HG03060 (cell line): ENCODE measurements at regions not wholly inside any gene's neighbourhood (a gene's known extent, or its start where the extent isn't known, plus 50 kb on each side); places are given as distances from the start of the nearest gene placed in this dataset.

Source experiments
- ATAC-seq: cut with Tn5 transposase; IDR thresholded peaks from one replicate; pipeline ENCODE4 v1.9.1; 2021; ENCODE audit warnings: low read depth, moderate number of reproducible peaks; ENCODE audit not compliant: unreplicated experiment

DNA sequence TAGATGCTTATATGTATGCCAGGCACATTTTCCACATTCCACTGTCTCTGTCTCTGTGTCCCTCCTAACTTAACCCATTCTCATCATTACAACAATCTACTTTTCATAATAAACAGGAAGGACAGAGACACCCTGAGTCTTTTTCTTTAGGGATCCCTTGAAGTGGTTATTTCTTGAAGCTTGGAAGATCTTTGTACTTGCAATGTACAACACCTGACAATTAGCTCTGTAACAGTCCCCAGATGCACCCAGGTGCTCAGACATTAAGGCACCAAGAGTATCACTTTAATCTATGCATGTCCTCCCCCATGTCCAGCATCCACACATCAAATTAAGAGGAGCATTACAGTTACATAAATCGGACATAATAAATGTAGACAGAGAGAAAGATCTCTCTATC, 309.6 kb upstream of the KCNH8 start:
- ATAC-seq = no peak

DNA sequence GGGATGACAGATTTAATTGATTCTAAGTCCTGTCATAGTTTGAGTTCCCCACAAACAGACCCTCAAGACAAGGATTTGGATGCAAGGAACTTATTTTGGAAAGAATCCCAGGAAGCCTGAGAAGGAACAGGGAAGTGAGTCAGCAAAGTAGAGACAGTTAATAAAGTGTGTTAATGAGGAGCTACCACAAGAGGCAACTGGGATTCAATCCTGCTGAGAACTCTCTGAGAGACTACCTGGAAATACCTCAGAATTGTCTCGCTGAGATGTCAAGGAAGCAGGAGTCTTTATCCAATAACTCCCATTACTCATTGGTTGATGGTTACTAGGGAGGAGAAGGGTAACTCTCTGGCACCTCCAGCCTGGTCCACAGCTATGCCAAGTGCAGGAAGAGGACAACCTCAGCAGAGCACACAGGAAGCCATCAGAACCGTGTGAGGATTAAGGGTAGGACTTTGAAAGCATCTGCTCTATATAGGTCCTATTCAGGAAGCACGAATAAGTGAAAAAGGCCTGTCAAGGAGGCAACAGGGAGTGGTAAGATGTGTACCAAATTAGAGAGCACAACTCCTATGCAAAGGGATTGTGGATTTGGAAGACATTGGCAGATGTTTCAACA, 311.1 kb upstream of the KCNH8 start:
- no peak for ATAC-seq

DNA sequence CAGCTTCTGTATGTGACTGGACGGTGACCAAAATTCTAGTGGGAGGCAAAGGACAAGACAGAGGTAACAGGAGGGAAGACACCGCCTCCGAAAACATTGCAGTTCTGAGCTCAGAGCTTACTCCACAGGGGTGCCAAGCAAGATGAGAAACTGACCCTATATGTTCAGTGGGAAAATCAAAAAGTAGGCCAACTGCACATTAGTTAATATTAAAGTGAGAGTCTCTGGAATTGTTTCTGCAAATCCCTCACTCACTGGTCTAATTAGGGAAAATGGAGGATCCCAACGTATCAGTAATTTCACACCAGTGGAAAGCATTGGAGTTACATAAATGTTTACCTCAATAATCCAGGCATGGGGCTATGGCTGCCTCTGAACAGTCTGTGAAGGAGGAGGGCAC, 313.3 kb upstream of the KCNH8 start:
- ATAC-seq = no peak

DNA sequence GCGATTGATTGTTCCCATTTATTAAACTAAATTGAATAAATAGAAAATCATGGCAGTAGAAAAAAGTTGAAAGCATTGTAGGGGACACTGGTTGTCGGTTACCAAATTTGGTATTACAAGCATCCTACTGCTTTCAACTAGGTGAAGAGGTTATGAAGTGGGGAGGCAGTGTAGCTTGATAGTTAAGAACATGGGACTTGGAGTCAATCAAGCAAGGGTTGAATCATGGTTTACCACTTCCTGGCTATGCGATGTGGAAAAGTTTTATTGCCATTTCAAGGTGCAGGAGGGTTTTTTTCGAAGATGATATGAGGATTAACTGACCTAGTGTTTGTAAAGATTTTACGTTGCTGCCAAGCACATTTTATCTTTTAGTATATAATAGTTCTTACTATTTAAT, 318.2 kb upstream of the KCNH8 start:
- ATAC-seq = no peak

DNA sequence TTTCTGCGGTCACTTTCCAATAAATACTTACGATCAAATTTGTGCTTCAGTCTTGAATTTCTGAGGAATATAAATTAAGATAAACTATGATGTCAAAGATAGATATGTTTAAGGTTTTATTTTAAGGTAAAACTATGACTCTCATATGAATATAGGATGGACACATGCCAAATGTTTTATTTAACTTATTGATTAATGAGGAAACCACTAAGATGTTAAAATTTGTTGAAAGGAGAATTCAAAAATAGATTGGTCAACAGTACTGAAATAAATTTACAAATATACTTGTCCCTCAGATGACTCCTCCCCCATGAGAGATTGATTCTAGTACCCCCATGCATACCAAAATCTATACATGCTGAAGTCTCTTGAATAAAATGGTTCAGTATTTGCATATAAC, 319.7 kb upstream of the KCNH8 start:
- ATAC-seq = no peak

DNA sequence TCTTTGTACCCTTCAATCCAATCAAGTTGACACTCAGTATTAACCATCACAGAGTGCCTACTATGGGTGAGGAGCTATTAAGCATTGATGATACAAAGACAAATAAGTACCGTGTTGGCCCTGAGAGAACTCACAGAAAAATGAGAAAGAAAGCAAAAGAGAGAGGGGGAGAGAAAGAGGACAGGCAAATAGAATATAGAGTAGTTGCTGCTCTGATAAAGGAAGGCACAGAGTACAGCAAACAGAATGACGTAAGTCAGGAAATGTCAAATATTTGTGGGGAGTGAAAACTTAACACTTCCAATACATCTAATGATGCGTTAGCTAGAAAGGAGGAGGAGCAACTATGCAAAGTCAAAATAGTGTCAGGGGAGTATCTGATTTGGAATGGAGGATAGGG, 320.6 kb upstream of the KCNH8 start:
- ATAC-seq = no peak

DNA sequence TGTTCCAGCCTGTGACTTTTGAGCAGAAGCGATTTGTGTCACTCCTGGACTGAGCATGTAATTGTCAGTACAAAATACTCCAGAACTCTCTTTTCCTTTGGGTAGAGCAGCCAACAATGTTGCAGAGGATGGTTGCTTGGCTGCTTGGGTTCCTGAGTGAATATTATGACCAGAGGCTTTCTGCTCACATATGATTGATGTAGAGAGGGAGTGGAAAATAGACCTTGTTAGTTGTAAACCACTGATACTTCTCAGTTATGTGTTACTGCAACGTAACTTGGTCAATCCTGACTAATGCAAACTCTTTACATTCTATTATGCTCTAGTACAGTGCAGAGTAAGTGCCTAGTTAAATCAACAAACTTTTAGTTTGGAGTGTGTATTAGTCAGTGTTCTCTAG, 322.6 kb upstream of the KCNH8 start:
- ATAC-seq = no peak

DNA sequence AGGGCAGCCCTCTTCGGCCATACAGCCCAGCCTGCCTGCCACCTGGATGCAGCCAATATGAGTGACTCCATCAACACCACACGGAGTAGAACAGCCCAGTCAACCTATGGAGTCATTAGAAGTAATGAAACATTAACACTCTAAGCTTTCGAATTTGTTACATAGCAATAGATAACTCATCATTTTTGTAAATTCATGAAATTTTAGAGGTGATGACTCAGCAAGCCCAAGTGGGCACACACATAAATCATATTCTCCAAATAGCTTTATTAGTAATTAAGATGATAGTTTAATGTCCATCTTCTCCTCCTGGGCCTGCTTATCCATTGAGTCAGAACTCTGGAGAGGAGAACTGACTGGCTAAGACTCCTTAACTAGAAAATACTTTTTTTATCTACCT, 335.0 kb upstream of the KCNH8 start:
- no peak for ATAC-seq

DNA sequence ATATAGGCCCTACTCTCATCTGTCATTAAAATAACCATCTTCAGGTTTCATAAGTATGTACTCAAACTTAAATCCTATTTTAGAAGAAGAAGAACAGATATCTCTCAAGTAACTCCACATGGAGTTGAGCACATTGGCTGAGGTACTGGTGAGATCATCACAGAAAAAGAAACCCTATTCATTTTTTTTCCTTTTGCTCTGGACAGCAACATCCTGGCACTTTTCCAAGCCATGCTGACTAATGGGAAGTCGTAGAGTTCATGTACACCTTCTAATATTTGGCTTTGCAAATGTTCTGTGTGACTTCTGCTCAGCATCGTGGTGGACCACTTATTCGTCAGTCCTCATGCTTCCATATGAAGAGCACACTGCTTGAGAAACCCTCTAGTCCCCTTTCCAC, 336.0 kb upstream of the KCNH8 start:
- ATAC-seq = no peak

DNA sequence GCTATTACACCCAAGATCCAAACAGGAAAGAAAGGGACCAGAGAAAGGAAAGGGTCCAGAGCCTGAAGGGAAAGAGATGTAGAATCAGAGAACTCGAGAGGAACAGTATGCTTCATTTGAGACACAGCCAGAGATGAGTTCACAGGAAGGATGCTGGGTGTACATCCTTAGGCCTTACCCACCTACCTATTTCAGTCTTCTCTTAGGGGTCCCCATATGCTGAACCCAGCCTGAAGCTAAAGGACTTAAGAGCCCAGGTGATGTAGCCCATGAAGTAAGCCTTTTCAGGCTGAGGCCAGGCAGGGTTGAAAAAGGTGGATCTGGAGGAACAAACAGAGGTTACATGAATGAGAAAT, 338.0 kb upstream of the KCNH8 start:
- ATAC-seq = no peak

DNA sequence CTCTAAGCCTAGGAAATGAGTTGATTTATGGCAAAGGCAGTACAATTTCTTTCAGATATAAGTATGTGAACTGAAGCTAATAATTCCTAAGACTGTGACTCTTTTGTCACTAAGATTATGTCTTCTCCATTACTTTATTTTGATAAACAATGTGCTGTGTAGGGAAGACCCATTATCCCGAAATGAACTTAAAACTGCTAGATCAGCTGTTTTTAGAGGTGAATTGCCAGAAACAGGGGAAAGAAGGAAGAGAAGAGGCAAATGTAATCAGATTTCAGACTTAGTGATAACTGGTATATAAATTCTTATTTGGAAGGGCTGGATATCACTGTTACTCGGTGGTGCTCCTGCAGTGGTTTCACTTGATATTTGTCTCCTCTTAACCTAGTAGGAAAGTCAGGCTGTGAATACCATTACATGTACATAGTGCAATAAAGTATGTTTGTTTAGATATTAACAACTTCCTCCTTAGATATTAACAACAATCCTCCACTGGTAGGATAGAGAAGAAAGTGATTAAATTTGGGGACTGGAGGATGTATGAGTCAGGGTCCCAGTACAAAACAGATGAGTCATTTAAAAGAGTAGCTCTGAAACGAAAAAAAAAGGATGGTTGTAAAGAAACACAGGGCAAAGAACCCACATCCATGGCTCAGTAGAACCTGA, 338.5 kb upstream of the KCNH8 start:
- no peak for ATAC-seq

DNA sequence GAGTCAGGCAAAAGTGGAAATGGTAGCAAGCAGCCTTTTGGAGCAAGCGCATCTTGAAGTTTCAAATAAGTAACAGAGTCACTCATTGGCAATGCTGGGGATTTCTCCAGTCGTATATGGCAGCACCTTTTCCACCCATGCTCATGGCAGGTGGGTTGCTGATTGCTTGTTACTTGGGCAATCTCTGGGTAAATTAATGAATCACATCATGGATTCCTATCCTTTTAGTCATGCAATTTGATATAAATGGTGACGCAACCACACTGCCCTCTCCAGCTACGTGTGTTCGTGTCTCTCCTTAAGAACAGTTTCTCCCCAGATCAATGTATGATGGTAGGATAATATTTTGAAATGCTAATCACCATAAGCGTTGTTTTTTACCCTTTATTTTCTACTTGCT, 339.9 kb upstream of the KCNH8 start:
- no peak for ATAC-seq

DNA sequence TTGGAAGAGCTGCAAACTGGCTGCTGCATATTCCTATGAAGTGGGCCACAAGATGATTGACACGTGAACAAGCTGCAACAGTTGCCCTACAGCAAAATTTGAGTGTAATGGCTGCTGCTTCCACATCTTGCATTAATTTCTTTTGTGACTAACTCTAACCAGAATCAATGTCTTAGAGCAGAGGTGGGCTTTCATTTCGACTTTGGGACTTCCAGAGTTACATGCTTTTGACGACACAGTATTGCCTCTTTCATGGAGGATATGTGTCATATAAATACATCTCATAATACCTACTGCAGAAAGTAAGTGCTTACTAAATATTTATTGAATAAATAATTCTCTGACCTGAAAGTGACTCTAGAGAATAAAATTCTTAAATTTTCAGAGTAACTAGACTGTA, 340.7 kb upstream of the KCNH8 start:
- ATAC-seq = no peak

DNA sequence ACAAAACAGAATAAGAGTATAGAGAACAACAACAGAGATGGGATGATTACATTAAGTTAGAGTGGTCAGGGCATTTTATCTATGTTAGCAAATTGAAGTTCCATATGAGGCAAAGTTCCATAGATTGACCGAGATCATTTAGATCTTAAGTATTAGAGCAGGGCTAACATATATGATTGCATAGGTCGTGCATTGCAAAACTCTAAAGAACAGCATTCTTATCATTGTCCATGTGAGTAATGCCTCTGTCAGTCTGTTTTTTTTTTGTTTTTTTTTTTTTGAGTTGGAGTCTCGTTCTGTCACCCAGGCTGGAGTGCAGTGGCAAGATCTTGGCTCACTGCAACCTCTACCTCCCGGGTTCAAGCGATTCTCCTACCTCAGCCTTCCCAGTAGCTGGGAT, 341.7 kb upstream of the KCNH8 start:
- no peak for ATAC-seq

DNA sequence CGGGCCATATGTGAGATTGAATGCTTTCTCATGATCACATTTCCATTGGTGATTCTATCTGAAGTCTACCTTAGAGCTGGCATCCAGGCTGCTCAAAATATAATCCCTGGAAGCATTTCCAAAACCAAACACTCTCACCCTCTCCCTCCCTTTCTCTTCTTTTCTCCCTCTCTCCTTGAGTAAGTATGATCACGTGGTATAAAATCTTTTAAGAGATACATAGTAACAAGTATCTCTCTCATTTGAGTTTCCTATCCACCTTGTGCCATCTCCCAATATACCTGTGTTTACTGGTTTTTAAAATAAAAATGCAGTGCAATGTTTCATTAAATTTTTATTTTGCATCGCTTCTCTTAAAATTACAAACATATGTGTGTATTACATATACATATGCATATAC, 350.9 kb upstream of the KCNH8 start:
- no peak for ATAC-seq

DNA sequence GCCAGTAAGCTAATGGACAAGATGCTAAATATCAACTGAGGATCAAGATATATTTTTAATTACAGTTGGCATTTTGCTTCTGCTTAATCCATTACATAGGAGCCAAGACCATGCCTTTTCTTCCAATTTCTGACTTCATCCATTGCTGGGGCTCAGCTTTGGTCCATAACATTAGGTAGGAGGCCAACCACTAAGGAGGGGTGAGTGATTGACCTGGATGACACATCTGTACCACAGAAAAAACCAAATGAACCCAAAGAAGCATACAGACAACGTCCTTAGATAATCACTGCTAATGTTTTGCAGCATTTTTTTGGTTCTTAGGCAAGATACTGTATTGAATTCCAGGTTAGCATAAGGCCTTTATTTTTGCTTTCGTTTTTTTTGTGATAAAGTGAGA, 353.2 kb upstream of the KCNH8 start:
- ATAC-seq = no peak

DNA sequence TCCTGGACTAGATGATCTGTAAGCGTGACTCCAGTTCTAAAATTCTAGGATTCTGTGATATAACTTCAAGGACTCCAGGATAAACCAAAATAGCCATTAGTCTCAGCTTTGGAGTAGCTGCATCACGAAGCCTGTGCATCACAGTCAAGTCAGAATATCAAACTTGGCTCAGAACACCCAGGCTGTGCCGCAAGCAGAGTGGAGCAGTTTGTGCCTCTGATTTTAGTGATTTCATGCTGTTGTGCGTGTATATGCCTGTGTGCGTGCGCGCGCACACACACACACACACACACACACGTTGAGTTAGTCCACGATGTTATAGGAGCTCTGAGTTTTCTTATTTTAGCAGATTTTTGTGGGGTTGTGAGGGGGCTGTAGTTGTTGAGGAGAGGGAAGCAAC, 356.6 kb upstream of the KCNH8 start:
- no peak for ATAC-seq

DNA sequence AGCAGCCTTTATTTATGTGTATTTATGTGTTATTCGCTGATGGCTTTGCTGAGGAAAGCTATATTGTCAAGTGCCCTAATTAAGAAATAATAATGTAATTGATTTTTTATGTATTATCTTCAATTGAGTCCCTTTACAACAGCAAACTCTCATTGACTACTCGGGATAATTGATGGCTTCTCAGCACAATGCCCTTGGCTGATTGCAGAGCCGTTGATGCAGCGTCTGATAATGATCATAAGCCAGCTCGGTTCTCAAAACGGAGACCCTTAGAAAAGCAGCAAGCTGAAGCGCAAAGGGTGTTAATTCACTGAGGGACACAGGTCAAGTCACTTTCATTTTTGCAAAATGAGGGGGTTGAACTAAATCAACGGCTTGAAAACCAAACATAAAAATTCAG, 357.1 kb upstream of the KCNH8 start:
- no peak for ATAC-seq

DNA sequence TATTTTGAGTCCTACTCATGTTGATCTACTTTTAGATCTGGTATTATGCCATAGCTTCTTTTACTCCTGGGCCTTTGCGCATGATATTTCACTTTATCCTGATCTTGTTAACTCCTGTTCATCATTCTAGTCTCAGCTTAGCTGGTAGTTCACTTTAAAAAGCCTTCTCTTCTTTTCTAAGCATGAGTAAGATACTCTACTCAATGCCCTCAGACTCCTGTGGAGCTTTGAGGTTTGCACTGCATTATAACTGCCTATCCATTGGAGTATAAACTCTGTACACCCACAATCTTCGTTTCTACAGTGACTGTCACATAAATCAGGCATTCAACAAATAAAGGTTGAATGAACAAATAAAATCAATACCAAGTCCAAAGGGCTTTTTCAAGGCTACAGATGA, 357.9 kb upstream of the KCNH8 start:
- ATAC-seq = no peak

DNA sequence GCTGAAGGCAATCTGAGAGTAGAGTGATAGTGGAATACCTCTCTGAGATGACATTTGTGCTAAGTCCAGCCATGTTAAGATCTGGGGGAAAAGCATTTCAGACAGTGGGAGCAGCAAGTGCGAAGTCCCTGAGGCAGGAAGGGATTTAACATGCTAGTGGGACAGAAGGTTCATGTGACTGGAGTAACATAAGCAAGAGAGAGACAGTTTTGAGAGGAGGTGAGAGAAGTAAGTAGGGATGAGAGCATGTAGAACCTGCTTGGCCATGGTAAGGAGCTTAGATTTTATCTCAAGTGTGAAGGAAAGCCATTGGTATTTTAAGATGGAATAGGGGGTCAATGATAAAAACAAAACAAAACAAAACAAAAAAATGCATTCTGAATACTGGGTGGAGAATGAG, 358.6 kb upstream of the KCNH8 start:
- ATAC-seq = no peak

DNA sequence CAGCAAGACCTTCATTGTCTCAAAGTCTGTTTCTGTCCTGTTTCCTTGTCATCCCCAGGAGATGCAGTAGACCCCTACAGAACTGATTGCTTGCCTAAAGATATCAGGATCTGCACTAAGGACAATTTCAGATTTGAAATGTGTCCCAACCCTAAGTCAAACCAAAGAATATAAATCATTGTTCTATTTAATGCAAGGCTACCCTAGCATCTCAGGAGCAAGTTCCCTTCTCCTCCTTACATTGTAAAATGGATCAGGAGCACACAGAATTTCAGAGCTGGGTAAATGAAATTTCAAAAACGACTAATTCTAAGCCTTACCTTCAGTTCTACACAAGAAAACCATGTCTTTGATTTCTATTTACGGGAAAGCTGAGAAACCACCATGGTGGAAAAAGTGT, 360.9 kb upstream of the KCNH8 start:
- no peak for ATAC-seq

DNA sequence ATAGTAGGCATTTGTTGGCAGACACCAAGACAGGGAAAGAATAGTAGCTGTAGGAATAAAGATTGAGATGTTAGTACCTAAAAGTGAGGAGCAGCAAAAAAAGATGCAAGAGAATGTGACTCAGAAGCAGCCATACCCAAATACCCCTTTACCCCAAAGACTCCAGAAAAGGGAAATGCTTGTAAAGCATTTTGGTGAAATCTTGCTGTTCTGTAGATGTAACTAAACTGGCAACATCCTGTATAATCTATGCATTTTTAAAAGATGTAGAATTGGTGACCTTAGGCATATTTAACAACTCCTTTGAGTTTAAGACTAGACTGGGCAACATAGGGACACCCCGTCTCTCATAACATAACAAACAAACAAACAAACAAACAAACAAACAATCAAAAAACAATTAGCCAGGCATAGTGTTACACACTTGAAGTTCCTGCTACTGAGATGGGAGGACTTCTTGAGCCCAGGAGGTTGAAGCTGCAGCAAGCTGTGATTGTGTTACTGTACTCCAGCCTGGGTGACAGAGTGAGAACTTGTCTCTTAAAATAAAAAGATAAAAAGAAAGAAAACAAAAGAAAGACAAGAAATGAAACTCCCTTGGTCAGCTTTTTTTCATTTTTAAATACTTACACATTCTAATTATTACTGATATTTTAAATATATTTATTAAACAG, 361.5 kb upstream of the KCNH8 start:
- ATAC-seq = no peak
